GM21737 (cell line): ENCODE measurements at regions not wholly inside any gene's neighbourhood (a gene's known extent, or its start where the extent isn't known, plus 50 kb on each side); places are given as distances from the start of the nearest gene placed in this dataset.

Experiments used
- ATAC-seq: cut with Tn5 transposase; IDR thresholded peaks from one replicate; pipeline ENCODE4 v1.9.1; 2021; ENCODE audit warnings: mild to moderate bottlenecking, moderate library complexity; ENCODE audit not compliant: unreplicated experiment

GRCh38 chr3:56985878-56986277 is 74.6 kb upstream of the SPATA12 start:
- no peak for ATAC-seq

GRCh38 chr3:56985460-56985859 is 75.0 kb upstream of the SPATA12 start:
- ATAC-seq: no peak

GRCh38 chr3:56983427-56983826 is 77.0 kb upstream of the SPATA12 start:
- no peak for ATAC-seq

- ATAC-seq: no peak
Observed at GRCh38 chr3:56981445-56982230, 78.8 kb upstream of the SPATA12 start.

GRCh38 chr3:56980798-56981390 is 79.6 kb upstream of the SPATA12 start:
- ATAC-seq: no peak

- no peak for ATAC-seq
Observed at GRCh38 chr3:56980243-56980642, 80.2 kb upstream of the SPATA12 start.

GRCh38 chr3:56979791-56980190 is 80.7 kb upstream of the SPATA12 start:
- no peak for ATAC-seq

GRCh38 chr3:56977561-56977889 is 82.9 kb upstream of the SPATA12 start:
- no peak for ATAC-seq

GRCh38 chr3:56976651-56977560 is 83.6 kb upstream of the SPATA12 start:
- ATAC-seq: no peak

- no peak for ATAC-seq
Observed at GRCh38 chr3:56975567-56975966, 84.9 kb upstream of the SPATA12 start.

- no peak for ATAC-seq
Observed at GRCh38 chr3:56974247-56974930, 86.1 kb upstream of the SPATA12 start.

GRCh38 chr3:56971816-56972215 is 88.6 kb upstream of the SPATA12 start:
- no peak for ATAC-seq

- ATAC-seq: no peak
Observed at GRCh38 chr3:56971261-56971660, 89.2 kb upstream of the SPATA12 start.

GRCh38 chr3:56970461-56970879 is 90.0 kb upstream of the SPATA12 start:
- no peak for ATAC-seq

- no peak for ATAC-seq
Observed at GRCh38 chr3:56969851-56970250, 90.6 kb upstream of the SPATA12 start.

GRCh38 chr3:56966509-56966908 is 94.0 kb upstream of the SPATA12 start:
- no peak for ATAC-seq

- ATAC-seq: no peak
Observed at GRCh38 chr3:56966104-56966503, 94.4 kb upstream of the SPATA12 start.

- ATAC-seq: no peak
Observed at GRCh38 chr3:56962922-56963321, 97.5 kb upstream of the SPATA12 start.

GRCh38 chr3:56962206-56962605 is 98.3 kb upstream of the SPATA12 start:
- no peak for ATAC-seq

- ATAC-seq: no peak
Observed at GRCh38 chr3:56960234-56960917, 100.1 kb upstream of the SPATA12 start.

- no peak for ATAC-seq
Observed at GRCh38 chr3:56958879-56959278, 101.6 kb upstream of the SPATA12 start.
